ENCODE measurements at regions not wholly inside any gene's neighbourhood (a gene's known extent, or its start where the extent isn't known, plus 50 kb on each side); places are given as distances from the start of the nearest gene placed in this dataset.
A peak's percentile ranks its signal among the peaks of the same experiment; 100 is the strongest.

GRCh38 chr7:80082213-80082612, 52.4 kb upstream of the GNAI1 start:
- Mint-ChIP-seq H3K36me3 (no peaks in the 10 kb centered on the region), H3K27me3 (no peaks in the 10 kb centered on the region), H3K9me3 (no peaks in the 10 kb centered on the region), H3K27ac (no peak overlapping the region), H3K4me3 (no peak overlapping the region), H3K4me1 (peaks cover 6 to 12% (median 11%) of the 10 kb centered on the region in 3 donors)
- ATAC-seq (ENCODE audit: low read depth in 2 of 2), result no peak
- no peak for DNase-seq

- Mint-ChIP-seq H3K36me3 (no peaks in the 10 kb centered on the region), H3K4me1 (peaks cover 6 to 12% (median 11%) of the 10 kb centered on the region in 3 donors), H3K9me3 (peaks cover 0 to 7% (median 1%) of the 10 kb centered on the region in 7 donors), H3K27ac (no peak overlapping the region), H3K4me3 (peak overlapping the region in 2 of 8 donors; percentile 65 to 78), H3K27me3 (no peaks in the 10 kb centered on the region)
- DNase-seq (no peak), ATAC-seq (ENCODE audit: low read depth in 2 of 2) (no peak)
Measured at GRCh38 chr7:80078886-80079285, 55.7 kb upstream of the GNAI1 start.

- ATAC-seq (ENCODE audit: low read depth in 2 of 2), result peak in 1 of 2 donors; percentile 20
- Mint-ChIP-seq H3K27ac (peak overlapping the region in 4 of 6 donors; percentile 5 to 60 (median 8)), H3K27me3 (no peaks in the 10 kb centered on the region), H3K4me3 (peak overlapping the region; percentile 36 to 87 (median 74)), H3K9me3 (peaks cover 0 to 13% (median 1%) of the 10 kb centered on the region in 7 donors), H3K4me1 (peaks cover 6 to 12% (median 11%) of the 10 kb centered on the region in 3 donors), H3K36me3 (no peaks in the 10 kb centered on the region)
- DNase-seq, result no peak
Measured at GRCh38 chr7:80078159-80078731, 56.4 kb upstream of the GNAI1 start.

- H3K27ac Mint-ChIP-seq, result no peak overlapping the region
- no peak for DNase-seq
- no peaks in the 10 kb centered on the region for H3K4me1 Mint-ChIP-seq
- H3K27me3 Mint-ChIP-seq, result no peaks in the 10 kb centered on the region
- H3K36me3 Mint-ChIP-seq, result no peaks in the 10 kb centered on the region
- H3K4me3 Mint-ChIP-seq, result no peak overlapping the region
- no peak for ATAC-seq (ENCODE audit: low read depth in 2 of 2)
- H3K9me3 Mint-ChIP-seq, result peaks cover 0 to 32% (median 12%) of the 10 kb centered on the region in 7 donors
Measured at GRCh38 chr7:80070391-80070790, 64.2 kb upstream of the GNAI1 start.

- Mint-ChIP-seq H3K4me1 (no peaks in the 10 kb centered on the region), H3K27me3 (no peaks in the 10 kb centered on the region), H3K27ac (no peak overlapping the region), H3K9me3 (peaks cover 0 to 18% (median 8%) of the 10 kb centered on the region in 7 donors), H3K36me3 (no peaks in the 10 kb centered on the region), H3K4me3 (no peak overlapping the region)
- no peak for DNase-seq
- ATAC-seq (ENCODE audit: low read depth in 2 of 2), result no peak
Measured at GRCh38 chr7:80066639-80067038, 68.0 kb upstream of the GNAI1 start.

- no peak overlapping the region for H3K4me3 Mint-ChIP-seq
- no peaks in the 10 kb centered on the region for H3K27me3 Mint-ChIP-seq
- no peak overlapping the region for H3K27ac Mint-ChIP-seq
- H3K36me3 Mint-ChIP-seq, result no peaks in the 10 kb centered on the region
- DNase-seq (no peak), ATAC-seq (ENCODE audit: low read depth in 2 of 2) (no peak)
- peaks cover 0 to 18% (median 8%) of the 10 kb centered on the region in 7 donors for H3K9me3 Mint-ChIP-seq
- no peaks in the 10 kb centered on the region for H3K4me1 Mint-ChIP-seq
Measured at GRCh38 chr7:80063834-80064233, 70.8 kb upstream of the GNAI1 start.

GRCh38 chr7:80060218-80060806, 74.3 kb upstream of the GNAI1 start:
- Mint-ChIP-seq H3K27me3 (no peaks in the 10 kb centered on the region), H3K4me3 (no peak overlapping the region), H3K36me3 (no peaks in the 10 kb centered on the region), H3K4me1 (no peaks in the 10 kb centered on the region), H3K9me3 (peaks cover 0 to 2% (median 0%) of the 10 kb centered on the region in 7 donors), H3K27ac (no peak overlapping the region)
- DNase-seq, result no peak
- ATAC-seq (ENCODE audit: low read depth in 2 of 2), result no peak

- H3K9me3 Mint-ChIP-seq, result no peaks in the 10 kb centered on the region
- DNase-seq, result no peak
- H3K4me1 Mint-ChIP-seq, result no peaks in the 10 kb centered on the region
- H3K27me3 Mint-ChIP-seq, result peaks cover 0 to 4% (median 0%) of the 10 kb centered on the region in 3 donors
- no peak for ATAC-seq (ENCODE audit: low read depth in 2 of 2)
- H3K27ac Mint-ChIP-seq, result no peak overlapping the region
- no peaks in the 10 kb centered on the region for H3K36me3 Mint-ChIP-seq
- H3K4me3 Mint-ChIP-seq, result no peak overlapping the region
Measured at GRCh38 chr7:80057488-80057887, 77.1 kb upstream of the GNAI1 start.

- no peak overlapping the region for H3K4me3 Mint-ChIP-seq
- H3K27me3 Mint-ChIP-seq, result peaks cover 0 to 4% (median 1%) of the 10 kb centered on the region in 3 donors
- DNase-seq, result no peak
- ATAC-seq (ENCODE audit: low read depth in 2 of 2), result no peak
- no peaks in the 10 kb centered on the region for H3K9me3 Mint-ChIP-seq
- no peak overlapping the region for H3K27ac Mint-ChIP-seq
- no peaks in the 10 kb centered on the region for H3K36me3 Mint-ChIP-seq
- no peaks in the 10 kb centered on the region for H3K4me1 Mint-ChIP-seq
Measured at GRCh38 chr7:80054356-80054755, 80.3 kb upstream of the GNAI1 start.

GRCh38 chr7:80053124-80053523, 81.5 kb upstream of the GNAI1 start:
- H3K4me3 Mint-ChIP-seq, result no peak overlapping the region
- peaks cover 0 to 6% (median 4%) of the 10 kb centered on the region in 3 donors for H3K27me3 Mint-ChIP-seq
- H3K36me3 Mint-ChIP-seq, result no peaks in the 10 kb centered on the region
- no peaks in the 10 kb centered on the region for H3K4me1 Mint-ChIP-seq
- no peaks in the 10 kb centered on the region for H3K9me3 Mint-ChIP-seq
- no peak overlapping the region for H3K27ac Mint-ChIP-seq
- ATAC-seq (ENCODE audit: low read depth in 2 of 2) (no peak), DNase-seq (no peak)

GRCh38 chr7:80047856-80048459, 86.7 kb upstream of the GNAI1 start:
- Mint-ChIP-seq H3K27me3 (peaks cover 0 to 6% (median 2%) of the 10 kb centered on the region in 3 donors), H3K27ac (no peak overlapping the region), H3K4me1 (no peaks in the 10 kb centered on the region), H3K36me3 (peaks cover 5 to 10% of the 10 kb centered on the region in 2 donors), H3K9me3 (peaks cover 2 to 15% (median 5%) of the 10 kb centered on the region in 7 donors), H3K4me3 (no peak overlapping the region)
- ATAC-seq (ENCODE audit: low read depth in 2 of 2) (no peak), DNase-seq (no peak)

- Mint-ChIP-seq H3K4me3 (no peak overlapping the region), H3K4me1 (no peaks in the 10 kb centered on the region), H3K27me3 (peaks cover 0 to 6% (median 0%) of the 10 kb centered on the region in 3 donors), H3K36me3 (peaks cover 5 to 10% of the 10 kb centered on the region in 2 donors), H3K9me3 (peaks cover 2 to 15% (median 5%) of the 10 kb centered on the region in 7 donors), H3K27ac (no peak overlapping the region)
- ATAC-seq (ENCODE audit: low read depth in 2 of 2), result no peak
- no peak for DNase-seq
Measured at GRCh38 chr7:80047032-80047431, 87.6 kb upstream of the GNAI1 start.

- DNase-seq (no peak), ATAC-seq (ENCODE audit: low read depth in 2 of 2) (no peak)
- H3K4me3 Mint-ChIP-seq, result no peak overlapping the region
- peaks cover 5 to 10% of the 10 kb centered on the region in 2 donors for H3K36me3 Mint-ChIP-seq
- peaks cover 0 to 6% (median 0%) of the 10 kb centered on the region in 3 donors for H3K27me3 Mint-ChIP-seq
- H3K9me3 Mint-ChIP-seq, result peaks cover 2 to 15% (median 5%) of the 10 kb centered on the region in 7 donors
- H3K27ac Mint-ChIP-seq, result no peak overlapping the region
- no peaks in the 10 kb centered on the region for H3K4me1 Mint-ChIP-seq
Measured at GRCh38 chr7:80044796-80045195, 89.8 kb upstream of the GNAI1 start.

- H3K9me3 Mint-ChIP-seq, result peaks cover 2 to 15% (median 5%) of the 10 kb centered on the region in 7 donors
- ATAC-seq (ENCODE audit: low read depth in 2 of 2), result no peak
- H3K4me3 Mint-ChIP-seq, result no peak overlapping the region
- H3K27ac Mint-ChIP-seq, result no peak overlapping the region
- H3K36me3 Mint-ChIP-seq, result peaks cover 5 to 10% of the 10 kb centered on the region in 2 donors
- DNase-seq, result no peak
- no peaks in the 10 kb centered on the region for H3K27me3 Mint-ChIP-seq
- H3K4me1 Mint-ChIP-seq, result no peaks in the 10 kb centered on the region
Measured at GRCh38 chr7:80040752-80041151, 93.9 kb upstream of the GNAI1 start.

All from naive B cell (primary cell).